PFSK-1 (cell line): ENCODE measurements at regions not wholly inside any gene's neighbourhood (a gene's known extent, or its start where the extent isn't known, plus 50 kb on each side); places are given as distances from the start of the nearest gene placed in this dataset.

Experiments
- FOXP2 ChIP-seq: optimal IDR thresholded peaks from 2 replicates; pipeline ENCODE3; 2011; ENCODE audit warnings: borderline replicate concordance, control low read depth, inconsistent platforms; ENCODE audit not compliant: insufficient read depth; ENCODE audit errors: extremely low read length, extremely low read depth
- POLR2AphosphoS5 ChIP-seq: IDR thresholded peaks from 2 replicates; pipeline ENCODE4 v1.6.1; 2012; ENCODE audit warnings: low read depth, mild to moderate bottlenecking, control low read depth, low read length, moderate library complexity
- REST ChIP-seq, 2 experiments: IDR thresholded peaks; 2 replicates each; pipeline versions ENCODE4 v1.6.1 to v1.8.0; 2011 to 2012; ENCODE audit warnings: low read depth in 2 of 2, low read length in 2 of 2, control low read depth in 1 of 2, inconsistent platforms in 1 of 2, mild to moderate bottlenecking in 1 of 2, moderate library complexity in 1 of 2; ENCODE audit not compliant: insufficient read depth in 1 of 2
- SIN3A ChIP-seq: IDR thresholded peaks from 2 replicates; pipeline ENCODE4 v1.6.1; 2012; ENCODE audit warnings: mild to moderate bottlenecking, low read length, moderate library complexity, borderline replicate concordance; ENCODE audit not compliant: insufficient read depth
- TAF1 ChIP-seq: IDR thresholded peaks from 2 replicates; pipeline ENCODE4 v1.6.1; 2012; ENCODE audit warnings: low read length, control low read depth, borderline replicate concordance; ENCODE audit not compliant: insufficient read depth

GRCh38 chr13:67519356-67519755, 289.2 kb upstream of the PCDH9 start:
- TF ChIP-seq SIN3A (no peak), REST (IDR thresholded peaks at IDR 0.05; ENCODE audit: insufficient read depth in 1 of 2, low read depth in 2 of 2, low read length in 2 of 2) (no peak), POLR2AphosphoS5 (no peak), TAF1 (no peak), FOXP2 (no peak)
